ENCODE measurements at regions not wholly inside any gene's neighbourhood (a gene's known extent, or its start where the extent isn't known, plus 50 kb on each side); places are given as distances from the start of the nearest gene placed in this dataset.
"Not testable (repeated sequence)": the region's sequence is repeated elsewhere in the genome, so short reads cannot be mapped to it uniquely, and the experiment has no call there.

GRCh38 chr14:39668449-39668848, 236.2 kb upstream of the FBXO33 start:
- no peak for DNase-seq (ENCODE audit: low read depth)
- no peak for TF ChIP-seq CTCF (IDR thresholded peaks at IDR 0.05; ENCODE audit: control insufficient read depth, extremely low read depth, insufficient read depth)
- no peak overlapping the region for H3K4me3 ChIP-seq (ENCODE audit: low read depth, low read length)

GRCh38 chr14:39666386-39666785, 234.2 kb upstream of the FBXO33 start:
- no peak for DNase-seq (ENCODE audit: low read depth)
- no peak overlapping the region for H3K4me3 ChIP-seq (ENCODE audit: low read depth, low read length)
- no peak for TF ChIP-seq CTCF (IDR thresholded peaks at IDR 0.05; ENCODE audit: control insufficient read depth, extremely low read depth, insufficient read depth)

- no peak for TF ChIP-seq CTCF (IDR thresholded peaks at IDR 0.05; ENCODE audit: control insufficient read depth, extremely low read depth, insufficient read depth)
Measured at GRCh38 chr14:39665075-39665475, 232.8 kb upstream of the FBXO33 start.

GRCh38 chr14:39664646-39665045, 232.4 kb upstream of the FBXO33 start:
- no peak for TF ChIP-seq CTCF (IDR thresholded peaks at IDR 0.05; ENCODE audit: control insufficient read depth, extremely low read depth, insufficient read depth)
- H3K4me3 ChIP-seq (ENCODE audit: low read depth, low read length) = no peak overlapping the region
- DNase-seq (ENCODE audit: low read depth) = no peak

More at GRCh38 chr14:39665075-39665475, 232.8 kb upstream of the FBXO33 start:
- no peak for DNase-seq (ENCODE audit: low read depth)
- H3K4me3 ChIP-seq (ENCODE audit: low read depth, low read length) = no peak overlapping the region

GRCh38 chr14:39641224-39641623, 209.0 kb upstream of the FBXO33 start:
- H3K4me3 ChIP-seq (ENCODE audit: low read depth, low read length) = no peak overlapping the region
- no peak for DNase-seq (ENCODE audit: low read depth)
- TF ChIP-seq CTCF (IDR thresholded peaks at IDR 0.05; ENCODE audit: control insufficient read depth, extremely low read depth, insufficient read depth) = no peak

- not testable (repeated sequence) for DNase-seq (ENCODE audit: low read depth); H3K4me3 ChIP-seq (ENCODE audit: low read depth, low read length)
Measured at GRCh38 chr14:39639009-39639408, 206.8 kb upstream of the FBXO33 start.

- no peak for DNase-seq (ENCODE audit: low read depth)
- H3K4me3 ChIP-seq (ENCODE audit: low read depth, low read length) = no peak overlapping the region
- TF ChIP-seq CTCF (IDR thresholded peaks at IDR 0.05; ENCODE audit: control insufficient read depth, extremely low read depth, insufficient read depth) = no peak
Measured at GRCh38 chr14:39628087-39628486, 195.9 kb upstream of the FBXO33 start.

All from LNCaP clone FGC (cell line).